ENCODE measurements at regions not wholly inside any gene's neighbourhood (a gene's known extent, or its start where the extent isn't known, plus 50 kb on each side); places are given as distances from the start of the nearest gene placed in this dataset.

- intact Hi-C loops (cut with micrococcal nuclease): no loop called here
- DNase-seq: no peak
- H3K27ac ChIP-seq (replicated peaks): no peak overlapping the region
- H3K36me3 ChIP-seq: no peaks in the 10 kb centered on the region
- no peaks in the 10 kb centered on the region for H3K4me1 ChIP-seq
- H3K27me3 ChIP-seq (ENCODE audit: low read depth): peaks cover 56% of the 10 kb centered on the region
- H3K9me3 ChIP-seq (replicated peaks): no peaks in the 10 kb centered on the region
- TF ChIP-seq CTCF (IDR thresholded peaks at IDR 0.05; ENCODE audit: borderline replicate concordance): no peak
- no peak overlapping the region for H3K4me3 ChIP-seq
Measured at GRCh38 chr19:28239270-28239669, 973.7 kb downstream of the UQCRFS1 start.

GRCh38 chr19:28238270-28238820 lies 974.6 kb downstream of the UQCRFS1 start:
- Histone ChIP-seq H3K27ac (replicated peaks) (no peak overlapping the region), H3K9me3 (replicated peaks) (no peaks in the 10 kb centered on the region), H3K36me3 (no peaks in the 10 kb centered on the region), H3K4me3 (no peak overlapping the region), H3K27me3 (ENCODE audit: low read depth) (peaks cover 65% of the 10 kb centered on the region), H3K4me1 (no peaks in the 10 kb centered on the region)
- TF ChIP-seq CTCF (IDR thresholded peaks at IDR 0.05; ENCODE audit: borderline replicate concordance): no peak
- DNase-seq: no peak
- intact Hi-C loops (cut with micrococcal nuclease): no loop called here

GRCh38 chr19:28235606-28236125 lies 977.3 kb downstream of the UQCRFS1 start:
- Histone ChIP-seq H3K27ac (replicated peaks) (no peak overlapping the region), H3K4me1 (no peaks in the 10 kb centered on the region), H3K27me3 (ENCODE audit: low read depth) (peaks cover 80% of the 10 kb centered on the region), H3K9me3 (replicated peaks) (no peaks in the 10 kb centered on the region), H3K36me3 (no peaks in the 10 kb centered on the region), H3K4me3 (no peak overlapping the region)
- no peak for DNase-seq
- intact Hi-C loops (cut with micrococcal nuclease): no loop called here
- no peak for TF ChIP-seq CTCF (IDR thresholded peaks at IDR 0.05; ENCODE audit: borderline replicate concordance)

GRCh38 chr19:28234637-28235036 lies 978.3 kb downstream of the UQCRFS1 start:
- no peak overlapping the region for H3K27ac ChIP-seq (replicated peaks)
- H3K36me3 ChIP-seq: no peaks in the 10 kb centered on the region
- no peak for DNase-seq
- intact Hi-C loops (cut with micrococcal nuclease): no loop called here
- no peak for TF ChIP-seq CTCF (IDR thresholded peaks at IDR 0.05; ENCODE audit: borderline replicate concordance)
- H3K9me3 ChIP-seq (replicated peaks): no peaks in the 10 kb centered on the region
- no peaks in the 10 kb centered on the region for H3K4me1 ChIP-seq
- peaks cover 76% of the 10 kb centered on the region for H3K27me3 ChIP-seq (ENCODE audit: low read depth)
- H3K4me3 ChIP-seq: no peak overlapping the region

- intact Hi-C loops (cut with micrococcal nuclease): no loop called here
- Histone ChIP-seq H3K4me1 (no peaks in the 10 kb centered on the region), H3K27me3 (ENCODE audit: low read depth) (peaks cover 68% of the 10 kb centered on the region), H3K4me3 (no peak overlapping the region), H3K27ac (replicated peaks) (no peak overlapping the region), H3K36me3 (no peaks in the 10 kb centered on the region), H3K9me3 (replicated peaks) (no peaks in the 10 kb centered on the region)
- DNase-seq: no peak
- no peak for TF ChIP-seq CTCF (IDR thresholded peaks at IDR 0.05; ENCODE audit: borderline replicate concordance)
Measured at GRCh38 chr19:28228854-28229253, 984.1 kb downstream of the UQCRFS1 start.

Data from left ventricle myocardium inferior (tissue), 1 donor.